Urinary bladder (tissue), 3 donors: ENCODE measurements at regions not wholly inside any gene's neighbourhood (a gene's known extent, or its start where the extent isn't known, plus 50 kb on each side); places are given as distances from the start of the nearest gene placed in this dataset.

Experiments
- DNase-seq: peaks from one replicate; pipeline ENCODE4 v3.0.0-alpha.2; 2015; ENCODE audit errors: extremely low spot score
- H3K27ac ChIP-seq: one replicate; pipeline ENCODE4 v1.5.1; 2013; ENCODE audit warnings: low read depth, mild to moderate bottlenecking, moderate library complexity
- H3K36me3 ChIP-seq: one replicate; pipeline ENCODE4 v1.6.1; 2013; ENCODE audit warnings: mild to moderate bottlenecking, moderate library complexity; ENCODE audit not compliant: insufficient read depth
- H3K4me1 ChIP-seq: one replicate; pipeline ENCODE4 v1.6.1; 2013; ENCODE audit warnings: mild to moderate bottlenecking, moderate library complexity; ENCODE audit not compliant: insufficient read depth
- H3K4me3 ChIP-seq: one replicate; pipeline ENCODE4 v1.5.1; 2013; ENCODE audit warnings: low read depth, low read length
- whole genome bisulfite sequencing: extraction: QIAGEN DNeasy Blood & Tissue Kit; methylation state at CpG from one replicate; pipeline ENCODE4 v1.1.7; 2013; 5-methylcytosine and 5-hydroxymethylcytosine counted together
- donor health status: healthy with polysubstance abuse.
- donor health status: healthy.

GRCh38 chr4:60588556-60588955 lies 611.6 kb upstream of the ADGRL3 start:
- Histone ChIP-seq H3K27ac (no peak overlapping the region), H3K4me3 (no peak overlapping the region), H3K36me3 (no peaks in the 10 kb centered on the region), H3K4me1 (no peaks in the 10 kb centered on the region)
- DNase-seq, result no peak
- WGBS, result 87% methylated on average over 1 of the region's 1 CpG

GRCh38 chr4:60589425-60589824 lies 610.7 kb upstream of the ADGRL3 start:
- Histone ChIP-seq H3K27ac (no peak overlapping the region), H3K4me3 (no peak overlapping the region), H3K36me3 (no peaks in the 10 kb centered on the region), H3K4me1 (no peaks in the 10 kb centered on the region)
- WGBS, result 64% methylated on average over 5 of the region's 5 CpGs
- no peak for DNase-seq

DNA sequence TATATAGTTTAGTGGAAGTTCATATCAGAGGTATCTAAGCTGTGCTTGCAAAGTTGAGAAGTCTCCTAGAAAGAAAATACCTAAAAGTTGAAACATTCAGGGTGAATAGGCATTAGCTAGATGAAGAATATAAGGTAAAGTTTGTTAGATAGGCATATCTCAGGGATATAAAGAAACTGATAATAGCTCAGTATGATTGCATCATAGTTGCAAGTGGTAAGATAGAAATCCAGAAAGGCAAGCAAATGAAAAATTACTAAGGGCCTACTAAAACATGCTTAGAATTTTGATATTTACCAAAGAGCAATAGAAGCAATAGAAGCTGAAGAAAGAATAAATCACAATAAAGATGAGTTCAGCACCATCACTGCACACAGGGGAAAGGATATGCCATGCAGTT lies 610.0 kb upstream of the ADGRL3 start:
- no peak for DNase-seq

DNA sequence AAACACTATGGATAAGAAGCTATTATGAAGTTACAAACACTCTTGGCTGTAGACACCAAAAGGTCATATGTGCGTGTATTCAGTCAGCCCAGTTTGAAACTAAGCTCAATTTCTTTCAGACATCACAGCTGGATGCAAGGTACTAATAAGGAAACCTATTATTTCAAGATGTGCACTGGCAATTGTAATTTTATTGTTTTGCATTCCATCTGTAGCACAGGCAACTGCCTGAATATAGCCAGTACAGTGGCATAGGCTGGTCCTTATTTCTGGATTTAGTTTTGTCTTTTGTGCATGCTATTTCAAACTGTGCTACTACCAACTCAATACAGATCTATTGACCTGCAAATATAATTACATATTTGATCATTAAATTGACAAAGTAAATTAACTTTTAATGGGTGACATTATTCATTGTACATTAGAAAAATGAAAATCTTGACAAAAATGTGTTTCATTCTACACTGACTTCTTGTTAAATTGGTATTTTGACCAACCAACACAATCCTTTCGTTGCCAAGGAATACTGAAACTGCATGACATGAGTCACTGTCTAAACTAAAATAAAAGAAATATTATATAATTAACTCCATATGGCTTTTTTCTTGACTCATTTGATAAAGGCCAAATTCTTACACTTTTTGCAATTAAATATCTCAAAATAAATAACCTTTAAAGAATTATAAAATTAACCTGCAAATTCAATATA lies 594.3 kb upstream of the ADGRL3 start:
- DNase-seq, result no peak
- no peak overlapping the region for H3K27ac ChIP-seq
- H3K36me3 ChIP-seq, result no peaks in the 10 kb centered on the region
- H3K4me3 ChIP-seq, result no peak overlapping the region
- no peaks in the 10 kb centered on the region for H3K4me1 ChIP-seq
- 67% methylated on average over 2 of the region's 2 CpGs for WGBS

More for the DNA sequence above, 610.0 kb upstream of the ADGRL3 start:
- no peak overlapping the region for H3K27ac ChIP-seq
- H3K4me1 ChIP-seq, result no peaks in the 10 kb centered on the region
- no peak overlapping the region for H3K4me3 ChIP-seq
- no peaks in the 10 kb centered on the region for H3K36me3 ChIP-seq

- no peak overlapping the region for H3K27ac ChIP-seq
- H3K4me3 ChIP-seq, result no peak overlapping the region
- H3K36me3 ChIP-seq, result no peaks in the 10 kb centered on the region
- H3K4me1 ChIP-seq, result no peaks in the 10 kb centered on the region
- DNase-seq, result no peak
- 91% methylated on average over 9 of the region's 9 CpGs for WGBS
These were observed 588.2 kb upstream of the ADGRL3 start for GRCh38 chr4:60611762-60612496.

GRCh38 chr4:60617731-60618130 lies 582.4 kb upstream of the ADGRL3 start:
- H3K36me3 ChIP-seq, result no peaks in the 10 kb centered on the region
- no peak for DNase-seq
- H3K4me3 ChIP-seq, result no peak overlapping the region
- no peak overlapping the region for H3K27ac ChIP-seq
- WGBS, result 87% methylated on average over 4 of the region's 4 CpGs
- H3K4me1 ChIP-seq, result no peaks in the 10 kb centered on the region

DNA sequence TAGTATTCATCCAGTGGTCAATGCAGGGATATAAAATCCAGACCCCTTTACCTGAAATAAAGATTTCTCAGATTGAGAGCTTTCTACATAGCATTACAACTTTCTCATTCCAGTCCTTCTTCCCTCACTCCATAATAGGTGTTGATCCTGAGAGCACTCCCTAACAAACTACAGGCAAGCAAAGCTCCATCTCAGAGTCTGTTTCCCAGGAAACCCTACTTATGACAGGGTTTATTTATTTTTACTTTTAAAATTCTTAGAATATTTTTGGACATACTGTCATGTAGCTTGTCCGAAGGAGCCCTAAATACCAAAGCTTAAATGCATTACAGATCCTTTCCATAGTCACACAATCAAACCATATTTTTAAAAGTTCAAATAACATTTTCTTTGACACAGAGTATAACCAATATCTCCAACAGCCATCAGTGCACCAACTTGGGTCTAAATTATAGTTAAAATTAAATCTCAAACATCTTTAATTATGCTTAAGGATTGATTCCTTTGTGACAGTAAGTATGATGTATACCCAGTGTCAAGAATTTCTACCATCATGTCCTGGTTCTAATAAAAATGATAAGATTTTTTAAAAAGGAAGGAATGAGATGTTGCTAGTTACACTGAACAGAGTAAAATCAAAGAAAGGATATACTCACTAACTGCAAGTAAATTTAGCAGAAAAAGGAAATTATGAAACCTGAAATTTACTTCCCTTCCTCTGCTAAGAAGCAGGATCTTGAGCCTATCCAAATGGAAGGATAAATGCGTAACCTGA lies 580.4 kb upstream of the ADGRL3 start:
- WGBS, result 57% methylated on average over 2 of the region's 2 CpGs
- DNase-seq, result no peak
- no peaks in the 10 kb centered on the region for H3K36me3 ChIP-seq
- no peak overlapping the region for H3K27ac ChIP-seq
- no peak overlapping the region for H3K4me3 ChIP-seq
- H3K4me1 ChIP-seq, result no peaks in the 10 kb centered on the region

DNA sequence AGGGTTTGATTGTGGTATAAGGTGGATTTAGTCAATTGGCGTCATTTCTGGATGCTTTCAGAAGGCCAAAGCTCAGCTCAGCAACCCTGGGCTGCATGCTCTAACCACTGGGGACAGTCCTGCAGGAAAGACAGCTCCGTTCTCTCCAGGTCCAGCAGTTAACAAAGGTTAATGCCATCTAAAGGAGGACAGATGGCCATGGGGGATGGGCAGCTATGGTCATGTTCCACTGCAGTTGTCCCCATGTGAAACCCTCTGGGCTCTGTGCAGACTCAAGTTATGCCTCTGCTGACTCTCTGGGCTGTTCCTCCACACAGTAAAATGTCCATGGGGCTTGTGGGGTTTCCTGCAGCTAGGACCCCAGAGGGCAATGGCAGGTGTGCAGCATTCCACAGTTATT lies 562.1 kb upstream of the ADGRL3 start:
- Histone ChIP-seq H3K36me3 (no peaks in the 10 kb centered on the region), H3K4me3 (no peak overlapping the region), H3K27ac (no peak overlapping the region), H3K4me1 (no peaks in the 10 kb centered on the region)
- 79% methylated on average over 2 of the region's 2 CpGs for WGBS
- no peak for DNase-seq

DNA sequence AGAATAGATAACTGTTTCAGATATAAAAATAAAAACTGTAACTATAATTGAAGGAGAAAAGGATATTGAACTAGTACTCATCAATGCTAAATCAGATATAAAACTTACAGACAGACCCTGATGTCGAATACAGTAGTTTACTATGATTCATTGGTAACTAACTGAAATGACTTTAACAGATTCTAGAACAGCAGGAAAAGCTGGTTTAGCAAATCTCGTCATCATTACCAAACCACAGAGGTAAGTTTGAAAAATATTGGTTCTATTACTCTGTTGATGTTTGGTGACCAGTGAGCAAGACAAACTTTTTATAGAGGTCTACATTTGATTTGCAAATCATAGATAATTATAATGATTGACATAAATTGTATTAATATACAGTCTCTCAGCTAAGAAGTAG lies 551.4 kb upstream of the ADGRL3 start:
- 81% methylated on average over 2 of the region's 2 CpGs for WGBS

GRCh38 chr4:60652933-60653332 lies 547.2 kb upstream of the ADGRL3 start:
- DNase-seq, result no peak
- no peak overlapping the region for H3K4me3 ChIP-seq
- no peak overlapping the region for H3K27ac ChIP-seq
- no peaks in the 10 kb centered on the region for H3K4me1 ChIP-seq
- no peaks in the 10 kb centered on the region for H3K36me3 ChIP-seq

More for the DNA sequence above, 551.4 kb upstream of the ADGRL3 start:
- Histone ChIP-seq H3K27ac (no peak overlapping the region), H3K4me1 (no peaks in the 10 kb centered on the region), H3K4me3 (no peak overlapping the region), H3K36me3 (no peaks in the 10 kb centered on the region)
- no peak for DNase-seq

GRCh38 chr4:60655356-60655755 lies 544.8 kb upstream of the ADGRL3 start:
- Histone ChIP-seq H3K4me1 (no peaks in the 10 kb centered on the region), H3K27ac (no peak overlapping the region)

GRCh38 chr4:60656171-60656570 lies 544.0 kb upstream of the ADGRL3 start:
- no peaks in the 10 kb centered on the region for H3K4me1 ChIP-seq
- no peaks in the 10 kb centered on the region for H3K36me3 ChIP-seq
- WGBS, result 78% methylated on average over 3 of the region's 3 CpGs
- no peak overlapping the region for H3K4me3 ChIP-seq
- no peak for DNase-seq
- H3K27ac ChIP-seq, result no peak overlapping the region

More at GRCh38 chr4:60655356-60655755, 544.8 kb upstream of the ADGRL3 start:
- DNase-seq, result no peak
- Histone ChIP-seq H3K4me3 (no peak overlapping the region), H3K36me3 (no peaks in the 10 kb centered on the region)

DNA sequence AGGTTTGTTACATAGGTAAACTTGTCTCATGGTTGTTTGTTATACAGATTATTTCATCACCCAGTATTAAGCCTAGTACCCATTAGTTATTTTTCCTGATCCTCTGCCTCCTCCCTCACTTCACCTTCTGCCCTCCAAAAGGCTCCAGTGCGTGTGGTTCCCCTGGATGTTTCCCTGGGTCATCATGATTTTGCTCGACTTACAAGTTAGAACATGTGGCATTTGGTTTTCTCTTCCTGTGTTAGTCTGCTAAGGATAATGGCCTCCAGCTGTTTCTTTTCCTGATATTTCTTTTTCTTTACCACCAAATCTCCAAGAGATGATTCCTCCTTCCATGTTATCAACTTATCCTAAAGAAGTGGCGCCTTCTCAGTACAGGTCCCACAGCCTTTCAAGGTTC lies 543.1 kb upstream of the ADGRL3 start:
- H3K4me3 ChIP-seq, result no peak overlapping the region
- 72% methylated on average over 3 of the region's 3 CpGs for WGBS
- no peak overlapping the region for H3K27ac ChIP-seq
- no peaks in the 10 kb centered on the region for H3K4me1 ChIP-seq
- DNase-seq, result no peak
- no peaks in the 10 kb centered on the region for H3K36me3 ChIP-seq

- H3K4me3 ChIP-seq, result no peak overlapping the region
- DNase-seq, result no peak
- H3K27ac ChIP-seq, result no peak overlapping the region
- no peaks in the 10 kb centered on the region for H3K36me3 ChIP-seq
- no peaks in the 10 kb centered on the region for H3K4me1 ChIP-seq
These were observed 542.3 kb upstream of the ADGRL3 start for GRCh38 chr4:60657807-60658206.
